ENCODE measurements at regions not wholly inside any gene's neighbourhood (a gene's known extent, or its start where the extent isn't known, plus 50 kb on each side); places are given as distances from the start of the nearest gene placed in this dataset.
"Not testable (repeated sequence)": the region's sequence is repeated elsewhere in the genome, so short reads cannot be mapped to it uniquely, and the experiment has no call there.

DNA sequence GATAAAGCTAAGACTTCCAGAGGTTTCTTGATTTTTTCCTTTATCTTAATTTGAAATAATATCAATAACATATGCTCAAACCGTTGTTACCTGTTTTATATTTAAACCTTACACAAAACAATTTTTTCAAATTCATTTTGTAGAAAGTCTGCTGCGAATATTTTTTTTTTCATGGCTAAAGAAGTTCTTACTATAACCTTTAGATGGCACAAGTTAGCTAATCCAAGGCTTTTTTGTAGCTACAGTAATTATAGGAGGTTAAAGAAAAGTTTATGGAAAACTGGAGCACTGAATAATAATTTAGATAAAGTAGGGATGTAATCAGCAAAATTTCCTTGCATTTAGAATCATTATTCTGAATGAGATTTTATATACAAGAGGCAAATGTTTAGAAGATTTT, 78.0 kb upstream of the PNPT1 start:
- peak; percentile 54 for DNase-seq

DNA sequence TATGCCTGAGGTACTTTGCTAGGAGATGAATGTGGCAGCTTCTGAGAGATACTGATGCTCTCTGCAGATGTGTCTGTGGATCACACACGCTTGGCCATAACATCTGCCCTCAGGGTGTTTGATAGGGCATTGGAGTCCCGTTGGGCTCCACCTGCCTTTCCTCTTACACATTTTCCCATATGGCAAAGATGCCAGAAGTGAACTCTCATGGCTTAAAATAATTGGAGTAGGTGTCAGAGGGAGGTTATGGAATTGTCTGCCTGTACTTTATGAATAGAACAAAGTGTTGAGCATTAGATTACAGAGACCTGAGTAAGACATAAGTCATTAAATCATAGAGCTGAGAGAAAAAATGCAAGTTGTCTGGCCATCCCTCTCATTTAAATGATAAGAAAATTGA, 75.3 kb upstream of the PNPT1 start:
- DNase-seq: no peak

DNA sequence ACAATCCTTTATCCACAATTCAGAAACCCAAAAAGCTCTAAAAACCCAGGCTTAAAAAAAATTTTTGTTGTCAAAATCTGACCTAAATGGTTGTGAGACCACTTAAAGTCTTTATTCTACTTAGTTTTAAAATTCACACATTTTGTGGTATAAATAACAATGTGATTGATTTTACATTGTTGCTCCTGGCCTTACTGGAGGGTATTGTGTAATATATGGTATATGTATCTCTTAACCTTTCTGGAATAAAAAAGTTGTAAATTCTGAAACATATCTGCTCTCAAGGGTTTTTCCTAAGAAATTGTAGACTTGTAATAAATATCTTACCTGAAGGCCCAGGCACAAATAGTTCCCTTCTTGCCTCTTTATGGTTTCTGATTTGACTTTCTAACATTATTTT, 73.3 kb upstream of the PNPT1 start:
- no peak for DNase-seq

DNA sequence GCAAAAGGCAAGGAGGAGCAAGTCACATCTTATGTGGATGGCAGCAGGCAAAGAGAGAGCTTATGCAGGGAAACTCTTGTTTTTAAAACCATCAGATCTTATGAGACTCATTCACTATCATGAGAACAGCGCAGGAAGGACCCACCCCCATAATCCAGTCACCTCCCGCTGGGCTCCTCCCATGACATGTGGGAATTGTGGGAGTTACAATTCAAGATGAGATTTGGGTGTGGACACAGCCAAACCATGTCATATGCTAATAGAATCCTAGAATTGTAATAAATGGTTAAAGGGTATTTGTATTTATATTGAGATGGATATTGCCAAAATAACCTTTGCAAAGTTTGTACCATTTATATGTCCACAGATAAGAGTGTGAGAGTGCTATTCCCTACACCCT, 72.1 kb upstream of the PNPT1 start:
- not testable (repeated sequence) for DNase-seq

DNA sequence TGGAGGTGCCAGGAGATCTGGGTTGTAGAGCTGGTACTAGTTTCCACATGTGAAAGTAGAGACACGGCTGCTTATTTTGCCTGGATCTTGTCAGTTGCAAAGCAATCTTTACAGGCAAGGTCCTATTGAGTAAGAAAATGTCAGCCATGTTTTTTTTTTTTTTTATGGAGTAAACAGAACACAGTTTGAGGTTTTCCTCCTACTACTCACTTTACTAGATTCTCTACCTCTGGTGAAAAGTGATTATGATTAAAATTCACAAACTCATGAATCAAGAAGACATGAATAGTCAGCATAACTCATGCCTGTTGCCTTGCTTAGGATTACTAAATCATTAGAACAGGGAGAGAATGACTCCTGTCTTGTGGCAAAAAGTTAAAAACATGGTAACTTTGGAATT, 70.1 kb upstream of the PNPT1 start:
- DNase-seq: no peak

DNA sequence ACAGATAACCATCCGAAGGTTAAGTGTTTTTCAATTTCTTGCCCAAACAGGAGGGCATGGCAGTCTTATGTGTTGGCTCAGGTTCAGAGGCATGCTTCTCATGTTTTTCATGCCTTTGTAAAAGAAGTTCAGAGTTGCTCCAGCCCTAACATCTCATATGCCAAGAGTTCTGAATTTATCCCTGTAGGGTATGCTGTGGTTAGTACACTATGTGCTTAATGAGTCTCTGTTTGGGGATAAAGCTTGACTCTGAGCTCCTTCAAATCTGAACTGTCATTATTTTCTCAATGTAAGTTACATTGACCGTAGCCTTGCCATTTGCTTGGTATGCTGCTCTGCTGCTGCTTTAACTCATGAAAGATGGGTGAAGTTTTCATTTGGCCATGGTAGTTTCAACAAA, 67.9 kb upstream of the PNPT1 start:
- peak; percentile 11 for DNase-seq

DNA sequence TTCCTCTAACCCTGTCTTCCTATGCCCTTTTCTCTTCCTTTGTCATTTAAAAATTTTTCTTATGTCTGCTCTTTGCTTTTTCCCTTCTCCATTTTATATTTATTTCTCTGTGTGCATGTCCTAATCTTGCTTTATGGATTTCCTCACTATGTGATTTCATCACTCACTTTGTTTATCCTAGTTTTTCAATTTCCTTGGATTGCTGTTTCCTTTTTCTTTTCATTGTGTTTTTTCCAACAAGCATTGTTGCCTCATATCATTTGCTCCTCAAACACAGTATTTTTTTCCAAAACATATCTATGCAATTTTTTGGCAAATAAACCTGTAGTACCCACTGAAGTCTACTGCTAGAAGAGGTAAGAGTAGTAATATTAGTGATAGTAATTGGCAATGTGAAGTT, 67.4 kb upstream of the PNPT1 start:
- DNase-seq: no peak

DNA sequence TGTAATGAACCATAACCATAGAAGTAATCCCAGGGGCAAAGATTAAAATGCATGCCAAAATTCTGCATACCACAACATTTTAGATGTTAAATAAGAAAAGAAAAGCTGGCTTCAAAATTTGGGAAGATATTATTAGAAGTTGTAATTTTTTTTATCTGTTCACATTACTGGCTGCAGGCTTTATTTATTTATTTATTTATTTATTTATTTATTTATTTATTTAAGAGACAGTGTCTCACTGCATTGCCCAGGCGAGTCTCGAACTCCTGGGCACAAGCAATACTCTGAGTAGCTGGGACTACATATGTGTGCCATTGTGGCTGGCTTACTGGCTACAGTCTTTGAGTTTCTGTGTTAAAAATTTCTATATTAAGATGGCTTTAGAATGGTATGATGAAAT, 66.5 kb upstream of the PNPT1 start:
- DNase-seq: no peak

DNA sequence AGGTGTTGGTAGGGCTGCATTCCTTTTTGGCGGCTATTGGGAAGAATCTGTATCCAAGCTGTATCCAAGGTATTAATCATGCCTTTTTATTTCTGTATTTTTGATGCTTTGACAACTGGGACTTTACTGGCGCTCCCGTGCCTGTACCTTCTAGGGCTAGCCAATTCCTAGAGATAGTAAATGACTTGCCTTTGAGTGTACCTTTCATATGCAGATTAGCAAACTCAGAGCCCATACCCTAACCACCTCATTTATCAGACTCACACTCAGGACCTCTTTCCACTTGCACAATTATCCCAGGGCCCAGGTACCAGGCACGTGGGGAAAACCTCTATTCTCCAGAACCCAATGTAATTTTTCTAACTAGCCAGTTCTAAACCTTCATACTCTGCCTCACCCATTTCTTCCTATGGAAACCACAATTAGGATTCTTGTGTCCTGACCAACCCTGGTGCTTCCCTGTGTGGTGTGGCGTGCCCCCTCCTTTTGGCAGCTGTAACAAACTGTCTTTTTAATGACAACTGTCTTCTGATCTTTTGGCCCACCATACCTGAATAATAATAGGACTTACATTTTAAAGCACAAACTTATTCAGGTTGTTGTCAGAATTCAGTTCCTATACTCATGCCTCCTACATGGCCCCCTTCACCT, 65.8 kb upstream of the PNPT1 start:
- DNase-seq: no peak

DNA sequence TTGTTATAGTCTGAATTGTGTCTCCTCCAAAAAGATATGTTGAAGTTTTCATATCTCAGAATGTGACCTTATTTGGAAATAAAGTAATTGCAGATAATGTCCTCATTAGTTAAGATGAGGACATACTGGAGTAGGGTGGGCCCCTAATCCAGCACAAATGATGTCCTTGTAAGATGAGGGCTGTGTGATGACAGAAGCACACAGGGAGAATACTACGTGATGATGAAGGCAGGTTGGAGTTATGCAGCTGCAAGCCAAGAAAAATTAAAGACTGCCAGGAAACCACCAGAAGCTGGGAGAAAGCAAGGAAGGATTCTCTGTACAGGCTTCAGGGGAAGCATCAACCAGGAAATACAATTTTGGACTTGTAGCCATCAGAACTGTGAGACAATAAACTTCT, 58.3 kb upstream of the PNPT1 start:
- no peak for DNase-seq

DNA sequence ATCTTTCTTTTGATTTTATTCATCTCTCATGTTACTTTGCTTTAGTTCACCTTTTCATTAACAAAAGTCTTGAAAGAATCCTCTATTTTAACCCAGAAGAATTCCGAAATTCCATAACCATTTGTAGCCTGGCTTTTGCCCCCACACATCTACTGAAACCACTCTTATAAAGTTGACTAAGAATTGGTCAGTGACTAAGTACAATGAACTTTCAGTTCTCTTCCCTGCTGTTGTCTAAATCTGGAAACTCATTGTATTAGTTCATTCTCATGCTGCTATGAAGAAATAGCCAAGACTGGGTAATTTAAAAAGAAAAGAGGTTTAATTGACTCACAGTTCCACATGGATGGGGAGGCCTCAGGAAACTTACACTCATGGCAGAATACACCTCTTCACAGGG, 49.9 kb upstream of the PNPT1 start:
- peak; percentile 25 for DNase-seq
